ENCODE measurements at regions not wholly inside any gene's neighbourhood (a gene's known extent, or its start where the extent isn't known, plus 50 kb on each side); places are given as distances from the start of the nearest gene placed in this dataset.

GRCh38 chr5:19001054-19001453 lies 986.9 kb downstream of the CDH18 start:
- no peaks in the 10 kb centered on the region for H3K36me3 ChIP-seq (ENCODE audit: control insufficient read depth, insufficient read depth, low read length)
- CTCF ChIA-PET, result no interaction called here
- POLR2A ChIA-PET, result no interaction called here
- in situ Hi-C loops (cut with HindIII; ENCODE audit: low pct_unique_long_range_greater_than_20kb, low sequenced_read_pairs), result no loop called here
- H3K27ac ChIP-seq (ENCODE audit: low read length), result no peak overlapping the region; the same call in 1 of the 2 replicates
- no peak for ATAC-seq
- no peak overlapping the region for H3K4me3 ChIP-seq (ENCODE audit: low read depth in 2 of 2, low read length in 2 of 2)
- intact Hi-C loops (cut with micrococcal nuclease; ENCODE audit: unreplicated experiment), result no loop called here
- no peak for DNase-seq (ENCODE audit: low read depth, low spot score)
- BruUV-seq (replicated peaks), result no TSS peak
- no peaks in the 10 kb centered on the region for H3K9me3 ChIP-seq (ENCODE audit: control insufficient read depth, insufficient read depth, low read depth, low read length)
- H3K4me1 ChIP-seq (ENCODE audit: control insufficient read depth, insufficient read depth, low read length), result no peaks in the 10 kb centered on the region
- H3K27me3 ChIP-seq (ENCODE audit: control insufficient read depth, insufficient read depth, low read length), result no peaks in the 10 kb centered on the region
- TF ChIP-seq TCF7L2 (IDR thresholded peaks at IDR 0.05; ENCODE audit: low read depth, low read length), result no peak

- intact Hi-C loops (cut with micrococcal nuclease; ENCODE audit: unreplicated experiment) (no loop called here), in situ Hi-C loops (cut with HindIII; ENCODE audit: low pct_unique_long_range_greater_than_20kb, low sequenced_read_pairs) (no loop called here)
- CTCF ChIA-PET, result no interaction called here
- Histone ChIP-seq H3K4me1 (ENCODE audit: control insufficient read depth, insufficient read depth, low read length) (no peaks in the 10 kb centered on the region), H3K27ac (ENCODE audit: low read length) (no peak overlapping the region; the same call in 1 of the 2 replicates), H3K4me3 (ENCODE audit: low read depth in 2 of 2, low read length in 2 of 2) (no peak overlapping the region), H3K9me3 (ENCODE audit: control insufficient read depth, insufficient read depth, low read depth, low read length) (no peaks in the 10 kb centered on the region), H3K27me3 (ENCODE audit: control insufficient read depth, insufficient read depth, low read length) (no peaks in the 10 kb centered on the region), H3K36me3 (ENCODE audit: control insufficient read depth, insufficient read depth, low read length) (no peaks in the 10 kb centered on the region)
- no peak for TF ChIP-seq TCF7L2 (IDR thresholded peaks at IDR 0.05; ENCODE audit: low read depth, low read length)
- BruUV-seq (replicated peaks), result no TSS peak
- no peak for ATAC-seq
- POLR2A ChIA-PET, result no interaction called here
- DNase-seq (ENCODE audit: low read depth, low spot score), result no peak
Observed at GRCh38 chr5:19001539-19001938, 986.5 kb downstream of the CDH18 start.

- Histone ChIP-seq H3K4me3 (ENCODE audit: low read depth in 2 of 2, low read length in 2 of 2) (no peak overlapping the region), H3K9me3 (ENCODE audit: control insufficient read depth, insufficient read depth, low read depth, low read length) (no peaks in the 10 kb centered on the region), H3K36me3 (ENCODE audit: control insufficient read depth, insufficient read depth, low read length) (no peaks in the 10 kb centered on the region), H3K4me1 (ENCODE audit: control insufficient read depth, insufficient read depth, low read length) (no peaks in the 10 kb centered on the region), H3K27me3 (ENCODE audit: control insufficient read depth, insufficient read depth, low read length) (no peaks in the 10 kb centered on the region), H3K27ac (ENCODE audit: low read length) (no peak overlapping the region)
- no peak for TF ChIP-seq TCF7L2 (IDR thresholded peaks at IDR 0.05; ENCODE audit: low read depth, low read length)
- TF ChIP-seq POLR2AphosphoS5 (IDR thresholded peaks at IDR 0.05; ENCODE audit: low read depth, low read length), result no peak
- BruUV-seq (replicated peaks), result no TSS peak
- intact Hi-C loops (cut with micrococcal nuclease; ENCODE audit: unreplicated experiment), result no loop called here
- DNase-seq (ENCODE audit: low read depth, low spot score), result no peak
- in situ Hi-C loops (cut with HindIII; ENCODE audit: low pct_unique_long_range_greater_than_20kb, low sequenced_read_pairs), result no loop called here
- POLR2A ChIA-PET, result no interaction called here
- ATAC-seq, result no peak
- CTCF ChIA-PET, result no interaction called here
Observed at GRCh38 chr5:19002111-19002510, 985.9 kb downstream of the CDH18 start.

- no peak for TF ChIP-seq SIN3A (IDR thresholded peaks at IDR 0.05; ENCODE audit: borderline replicate concordance, insufficient read depth, low read depth, low read length)
- no peak for TF ChIP-seq CTCF (IDR thresholded peaks at IDR 0.05)
- TF ChIP-seq TCF7L2 (IDR thresholded peaks at IDR 0.05; ENCODE audit: low read depth, low read length), result peak; percentile 92
- TF ChIP-seq REST (IDR thresholded peaks at IDR 0.05; ENCODE audit: insufficient read depth in 1 of 2, low read depth in 2 of 2, low read length in 1 of 2), result no peak
- peak; percentile 74; the same call in 1 of the 2 replicates for TF ChIP-seq POLR2AphosphoS5 (IDR thresholded peaks at IDR 0.05; ENCODE audit: low read depth, low read length)
- intact Hi-C loops (cut with micrococcal nuclease; ENCODE audit: unreplicated experiment), result no loop called here
Observed at GRCh38 chr5:19018822-19019221, 969.2 kb downstream of the CDH18 start.

More at GRCh38 chr5:19018822-19019221, 969.2 kb downstream of the CDH18 start:
- no TSS peak for BruUV-seq (replicated peaks)
- POLR2A ChIA-PET, result no interaction called here
- Histone ChIP-seq H3K36me3 (ENCODE audit: control insufficient read depth, insufficient read depth, low read length) (no peaks in the 10 kb centered on the region), H3K9me3 (ENCODE audit: control insufficient read depth, insufficient read depth, low read depth, low read length) (no peaks in the 10 kb centered on the region), H3K27ac (ENCODE audit: low read length) (peak overlapping the region; percentile 78; the same call in 1 of the 2 replicates), H3K27me3 (ENCODE audit: control insufficient read depth, insufficient read depth, low read length) (no peaks in the 10 kb centered on the region), H3K4me3 (ENCODE audit: low read depth in 2 of 2, low read length in 2 of 2) (peak overlapping the region in 1 of 2 experiments; percentile 0; a peak in 1 of 4 replicates), H3K4me1 (ENCODE audit: control insufficient read depth, insufficient read depth, low read length) (peaks cover 15% of the 10 kb centered on the region; the same call in 1 of the 2 replicates)
- CTCF ChIA-PET, result no interaction called here
- DNase-seq (ENCODE audit: low read depth, low spot score) (no peak), ATAC-seq (peak; percentile 95)
- in situ Hi-C loops (cut with HindIII; ENCODE audit: low pct_unique_long_range_greater_than_20kb, low sequenced_read_pairs), result no loop called here
